ENCODE measurements at regions not wholly inside any gene's neighbourhood (a gene's known extent, or its start where the extent isn't known, plus 50 kb on each side); places are given as distances from the start of the nearest gene placed in this dataset.
"Not testable (repeated sequence)": the region's sequence is repeated elsewhere in the genome, so short reads cannot be mapped to it uniquely, and the experiment has no call there.

GRCh38 chr5:144771802-144772201, 601.1 kb downstream of the KCTD16 start:
- no peak for DNase-seq

- no peak for DNase-seq
Measured at GRCh38 chr5:144742361-144742760, 571.7 kb downstream of the KCTD16 start.

- no peak for DNase-seq
Measured at GRCh38 chr5:144731786-144732185, 561.1 kb downstream of the KCTD16 start.

- no peak for DNase-seq
Measured at GRCh38 chr5:144712090-144712489, 541.4 kb downstream of the KCTD16 start.

GRCh38 chr5:144711172-144711571, 540.5 kb downstream of the KCTD16 start:
- DNase-seq: no peak

GRCh38 chr5:144710637-144711036, 540.0 kb downstream of the KCTD16 start:
- no peak for DNase-seq

- no peak for DNase-seq
Measured at GRCh38 chr5:144703776-144704175, 533.1 kb downstream of the KCTD16 start.

GRCh38 chr5:144698484-144698883, 527.8 kb downstream of the KCTD16 start:
- DNase-seq: no peak

GRCh38 chr5:144697847-144698262, 527.2 kb downstream of the KCTD16 start:
- no peak for DNase-seq

GRCh38 chr5:144691936-144692335, 521.3 kb downstream of the KCTD16 start:
- no peak for DNase-seq

GRCh38 chr5:144684899-144685298, 514.2 kb downstream of the KCTD16 start:
- DNase-seq: no peak

- DNase-seq: no peak
Measured at GRCh38 chr5:144680711-144681110, 510.0 kb downstream of the KCTD16 start.

- DNase-seq: no peak
Measured at GRCh38 chr5:144671066-144671465, 500.4 kb downstream of the KCTD16 start.

GRCh38 chr5:144659634-144660227, 489.1 kb downstream of the KCTD16 start:
- no peak for DNase-seq

- no peak for DNase-seq
Measured at GRCh38 chr5:144644317-144644716, 473.6 kb downstream of the KCTD16 start.

GRCh38 chr5:144638787-144639186, 468.1 kb downstream of the KCTD16 start:
- no peak for DNase-seq

- DNase-seq: no peak
Measured at GRCh38 chr5:144634138-144634537, 463.5 kb downstream of the KCTD16 start.

GRCh38 chr5:144598451-144599068, 427.9 kb downstream of the KCTD16 start:
- DNase-seq: no peak

GRCh38 chr5:144596517-144596916, 425.8 kb downstream of the KCTD16 start:
- DNase-seq: no peak

- DNase-seq: no peak
Measured at GRCh38 chr5:144594919-144595318, 424.2 kb downstream of the KCTD16 start.

- not testable (repeated sequence) for DNase-seq
Measured at GRCh38 chr5:144594234-144594633, 423.6 kb downstream of the KCTD16 start.

- no peak for DNase-seq
Measured at GRCh38 chr5:144585681-144586080, 415.0 kb downstream of the KCTD16 start.

GRCh38 chr5:144583541-144584449, 413.1 kb downstream of the KCTD16 start:
- no peak for DNase-seq

- DNase-seq: no peak
Measured at GRCh38 chr5:144582066-144582465, 411.4 kb downstream of the KCTD16 start.

Data from hematopoietic multipotent progenitor cell treated with erythropoietin and hydrocortisone succinate and interleukin-3 and kit ligand, for 8 days (in vitro differentiated cells).